Activated gamma-delta T cell treated with Interleukin-2 at 50 U/mL for 16 hours (primary cell): ENCODE measurements at regions not wholly inside any gene's neighbourhood (a gene's known extent, or its start where the extent isn't known, plus 50 kb on each side); places are given as distances from the start of the nearest gene placed in this dataset.
"Not testable (repeated sequence)": the region's sequence is repeated elsewhere in the genome, so short reads cannot be mapped to it uniquely, and the experiment has no call there.

Experiments
- DNase-seq: peaks from one replicate; pipeline ENCODE4 v3.0.0-alpha.2; 2020

DNA sequence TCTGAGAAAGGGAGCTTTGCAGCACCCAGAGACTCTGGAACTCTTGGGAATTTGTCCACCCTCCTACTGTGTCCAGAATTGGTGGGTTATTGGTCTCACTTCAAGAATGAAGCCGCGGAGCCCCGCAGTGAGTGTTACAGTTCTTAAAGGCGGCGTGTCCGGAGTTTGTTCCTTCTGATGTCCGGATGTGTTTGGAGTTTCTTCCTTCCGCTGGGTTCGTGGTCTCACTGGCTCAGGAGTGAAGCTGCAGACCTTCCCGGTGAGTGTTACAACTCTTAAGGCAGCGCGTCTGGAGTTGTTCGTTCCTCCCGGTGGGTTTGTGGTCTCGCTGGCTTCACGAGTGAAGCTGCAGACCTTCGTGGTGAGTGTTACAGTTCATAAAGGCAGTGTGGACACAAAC, 824.7 kb downstream of the LRRTM4 start:
- DNase-seq = not testable (repeated sequence)

DNA sequence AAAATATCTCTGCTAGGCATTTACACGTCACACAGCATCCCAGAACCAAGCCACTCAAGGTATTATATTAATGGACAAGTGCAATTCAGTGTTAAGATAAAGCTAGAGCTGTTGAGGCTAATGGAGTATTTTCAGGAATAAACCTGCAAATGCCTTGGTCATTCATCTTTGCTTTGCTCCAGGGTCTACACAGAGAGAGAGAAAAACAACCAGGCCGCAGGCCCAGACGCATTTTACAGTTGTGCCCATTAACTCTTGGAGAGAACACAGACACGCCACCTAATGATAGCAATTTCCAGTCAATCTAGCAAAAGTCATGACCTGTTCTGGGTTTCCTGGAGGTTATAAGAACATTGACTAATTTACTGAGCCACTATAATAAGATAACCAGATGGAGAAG, 829.3 kb downstream of the LRRTM4 start:
- no peak for DNase-seq

DNA sequence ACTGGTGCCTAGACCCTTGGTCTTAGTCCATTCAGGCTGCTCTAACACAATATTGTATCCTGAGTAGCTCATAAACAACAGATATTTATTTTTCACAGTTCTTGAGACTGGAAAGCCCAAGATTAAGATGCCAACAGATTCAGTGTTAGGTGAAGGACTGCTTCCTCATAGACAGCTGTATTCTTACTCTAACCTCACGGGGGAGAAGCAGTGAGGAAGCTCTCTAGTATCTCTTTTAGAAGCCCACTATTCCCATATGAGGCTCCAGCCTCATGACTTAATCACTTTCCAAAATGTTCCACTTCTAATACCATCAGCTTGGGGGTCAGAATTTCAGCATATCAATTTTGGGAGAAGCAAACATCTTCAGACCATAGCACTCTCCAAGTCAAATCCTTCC, 833.4 kb downstream of the LRRTM4 start:
- no peak for DNase-seq

DNA sequence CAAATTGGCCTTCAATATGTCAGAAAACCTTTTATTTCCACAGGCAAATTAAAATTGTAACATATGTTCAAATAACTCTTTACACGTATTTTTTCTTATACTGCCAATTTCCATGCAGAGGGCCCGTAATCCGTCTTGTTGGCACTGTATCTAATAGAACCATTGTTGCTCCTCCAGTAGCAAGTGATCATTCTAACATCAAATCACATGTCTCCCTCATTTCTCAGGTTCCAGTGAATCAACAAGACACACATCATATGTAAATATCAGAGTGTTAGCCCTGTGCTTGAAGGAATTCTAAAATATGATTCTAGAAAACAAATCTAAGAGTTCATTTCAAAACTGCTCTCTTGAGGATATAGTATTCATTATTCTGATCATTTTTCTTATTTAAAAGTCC, 834.3 kb downstream of the LRRTM4 start:
- no peak for DNase-seq

DNA sequence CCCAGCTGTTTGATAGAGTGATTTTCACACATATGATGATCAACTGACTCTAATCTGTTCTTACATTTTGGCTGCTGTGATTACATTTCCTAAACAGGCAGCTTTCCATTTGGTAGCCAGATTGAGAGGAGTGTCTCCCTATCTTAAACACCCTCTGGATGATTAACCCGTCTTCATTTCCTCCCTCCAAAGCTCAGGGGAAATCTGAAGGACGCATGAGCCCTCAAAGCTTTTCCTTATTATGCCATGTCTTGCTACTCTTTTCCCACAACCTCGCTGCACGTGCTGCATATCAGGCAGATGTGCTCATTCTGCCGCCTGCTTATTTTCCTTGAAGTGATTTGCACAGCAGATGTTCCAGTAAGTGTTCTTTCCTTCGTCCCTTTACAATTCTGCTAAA, 837.4 kb downstream of the LRRTM4 start:
- DNase-seq = no peak

DNA sequence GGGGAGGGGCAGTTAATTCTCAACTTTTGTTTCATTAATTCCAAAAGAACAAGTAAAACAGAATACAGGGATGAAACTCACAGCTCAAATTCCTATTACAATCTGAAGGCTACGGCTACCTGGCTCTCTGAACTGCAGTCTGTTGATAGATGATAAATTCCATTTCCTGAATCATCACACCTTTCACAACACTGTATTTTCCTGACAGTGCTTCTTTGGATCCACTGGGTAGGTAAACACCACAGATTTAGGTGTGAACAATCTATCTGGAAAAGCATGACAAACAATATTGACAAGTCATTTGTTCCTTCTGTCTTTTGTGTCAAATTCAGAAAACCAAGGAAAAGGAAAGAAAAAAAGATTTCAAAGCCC, 843.2 kb downstream of the LRRTM4 start:
- no peak for DNase-seq

DNA sequence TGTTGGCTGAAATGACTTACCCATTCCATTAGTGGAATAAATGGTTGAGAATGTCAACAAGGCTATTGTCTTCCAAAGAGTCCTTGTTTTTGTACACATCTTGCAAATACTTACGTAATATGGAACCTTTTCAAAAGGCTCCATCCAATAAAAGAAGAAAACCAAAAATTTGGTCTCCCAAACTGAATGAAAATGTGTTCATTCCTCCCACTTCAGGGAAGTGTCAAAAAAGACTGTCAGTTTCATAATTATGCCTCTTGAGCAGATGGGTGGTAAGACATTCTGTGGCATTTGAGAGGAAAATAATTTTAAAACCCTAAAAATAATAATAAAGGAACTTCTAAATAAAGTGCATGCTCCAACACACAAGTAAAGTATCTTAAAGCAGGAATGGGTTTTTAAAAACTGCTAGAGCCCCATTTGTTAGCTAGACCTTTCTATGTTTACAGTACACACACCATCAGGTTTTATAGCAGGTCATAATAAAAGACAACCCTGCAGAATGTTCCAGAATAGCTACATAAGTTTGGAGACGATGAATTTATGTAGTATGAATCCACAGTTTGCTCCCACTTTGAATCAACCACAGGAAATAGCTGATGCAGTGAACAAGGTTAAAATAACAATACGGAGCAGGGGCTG, 843.7 kb downstream of the LRRTM4 start:
- DNase-seq = no peak

DNA sequence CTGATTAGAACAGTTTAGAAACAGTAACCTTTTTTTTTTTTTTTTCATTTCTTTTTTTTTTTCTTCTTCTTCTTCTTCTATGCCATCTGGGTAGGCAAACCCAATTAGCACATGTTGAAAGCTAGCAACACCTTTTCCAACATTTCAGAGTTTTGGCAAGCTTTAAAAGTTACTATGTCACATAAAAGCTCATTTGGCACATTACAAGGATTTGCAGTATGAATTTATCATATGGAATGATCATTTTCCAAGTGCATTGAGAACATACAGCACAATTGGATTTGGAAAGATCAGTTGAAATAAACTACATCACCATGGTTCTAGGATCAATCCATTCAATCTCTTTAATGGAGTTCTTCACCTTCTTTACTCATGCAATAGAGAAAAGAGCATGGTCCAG, 847.0 kb downstream of the LRRTM4 start:
- no peak for DNase-seq

DNA sequence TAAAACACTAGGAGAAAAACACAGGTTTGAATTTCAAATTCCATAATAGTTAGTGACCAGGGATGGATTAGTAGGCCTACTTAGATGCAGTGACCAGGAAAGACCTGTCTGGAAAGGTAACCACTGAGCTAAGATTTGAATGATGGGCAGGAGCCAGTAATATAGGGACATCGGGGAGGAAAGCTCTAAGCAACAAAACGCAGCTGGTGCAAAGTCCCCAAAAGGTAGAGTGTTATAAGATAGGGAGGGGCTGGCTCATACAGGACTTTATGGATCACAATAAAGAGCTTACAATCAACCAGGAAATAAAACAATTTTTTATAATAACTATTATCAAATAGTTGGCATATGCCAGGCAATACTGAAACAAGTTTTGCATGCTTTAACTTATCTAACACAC, 849.4 kb downstream of the LRRTM4 start:
- no peak for DNase-seq

DNA sequence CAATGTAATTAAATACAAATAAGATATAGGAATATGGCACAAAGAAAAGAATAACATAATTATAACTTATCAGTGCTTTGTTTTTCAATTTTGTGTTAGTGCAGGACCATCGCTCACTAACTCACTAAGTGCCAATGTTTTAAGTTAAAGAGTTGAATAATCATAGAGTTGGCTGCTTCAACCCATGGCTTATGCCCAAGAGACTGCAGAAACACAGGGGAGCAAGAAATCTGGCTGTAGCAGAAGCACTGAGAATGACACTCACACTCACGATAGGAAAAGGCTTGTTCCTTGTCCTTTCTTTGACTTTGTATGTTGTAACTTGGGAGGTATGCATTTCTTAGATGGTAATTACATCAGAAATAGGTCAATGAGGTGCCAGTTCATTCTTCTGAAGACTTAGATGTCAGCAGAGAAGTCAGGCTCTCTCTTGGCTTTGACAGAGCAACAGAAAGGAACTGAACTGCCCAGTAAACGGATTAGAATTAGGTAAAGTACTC, 852.2 kb downstream of the LRRTM4 start:
- no peak for DNase-seq

DNA sequence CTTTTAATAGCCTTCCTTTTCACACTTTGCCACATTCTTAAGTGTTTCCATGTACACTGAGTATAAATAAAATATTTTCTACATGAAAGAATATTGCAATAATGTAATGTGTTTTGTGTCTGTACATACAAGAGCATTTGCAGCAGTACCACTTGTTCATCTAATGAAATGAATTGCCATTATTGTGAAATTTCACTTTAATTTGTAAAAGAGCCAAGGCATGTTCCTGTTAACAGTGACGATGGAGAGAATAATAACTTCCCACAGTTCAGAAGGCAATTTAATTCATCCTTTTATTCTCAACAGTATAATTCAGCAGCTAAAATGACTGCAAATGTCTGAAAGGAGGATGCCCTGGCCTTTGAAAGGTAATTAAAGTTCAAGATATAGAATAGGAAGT, 853.9 kb downstream of the LRRTM4 start:
- no peak for DNase-seq

DNA sequence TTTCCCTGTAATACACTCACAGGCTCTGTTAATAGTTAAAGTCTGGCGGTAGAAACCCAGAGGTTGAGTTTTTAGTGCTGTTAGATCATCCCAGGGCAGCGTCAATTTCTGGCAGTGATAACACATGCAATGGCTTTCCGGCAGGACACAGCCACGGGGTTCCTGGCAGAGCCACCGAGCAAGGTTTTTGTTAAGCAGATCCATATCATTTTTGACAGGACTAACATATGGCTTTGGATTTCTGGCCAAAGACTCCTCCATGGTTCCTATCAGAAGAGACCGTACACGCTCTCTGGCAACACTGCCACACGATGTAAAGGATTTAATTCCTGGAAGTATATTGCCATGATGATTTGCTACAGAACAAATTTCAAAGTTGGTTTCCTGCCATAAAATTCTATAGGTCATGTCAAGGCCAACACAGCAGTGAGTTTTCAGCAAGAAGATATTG, 854.3 kb downstream of the LRRTM4 start:
- no peak for DNase-seq

DNA sequence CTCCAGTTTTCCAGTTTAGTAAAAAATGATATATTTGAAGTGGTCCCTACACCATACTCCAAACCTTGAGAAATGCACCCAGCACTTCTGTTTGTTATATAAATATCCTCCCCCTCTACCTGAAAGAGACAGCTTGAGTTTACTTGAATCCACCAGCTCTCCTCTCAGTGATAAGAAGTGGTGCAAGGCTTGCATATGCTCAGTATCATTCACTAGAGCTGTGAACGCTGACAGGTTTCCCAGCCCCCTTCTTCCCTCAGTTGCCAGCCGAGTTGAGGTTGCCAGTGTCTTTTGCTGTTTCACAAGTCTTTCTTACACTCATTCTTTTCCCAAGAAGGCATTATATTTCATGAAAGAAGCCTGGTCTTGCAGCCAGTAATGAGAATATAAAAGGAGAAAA, 880.0 kb downstream of the LRRTM4 start:
- no peak for DNase-seq

DNA sequence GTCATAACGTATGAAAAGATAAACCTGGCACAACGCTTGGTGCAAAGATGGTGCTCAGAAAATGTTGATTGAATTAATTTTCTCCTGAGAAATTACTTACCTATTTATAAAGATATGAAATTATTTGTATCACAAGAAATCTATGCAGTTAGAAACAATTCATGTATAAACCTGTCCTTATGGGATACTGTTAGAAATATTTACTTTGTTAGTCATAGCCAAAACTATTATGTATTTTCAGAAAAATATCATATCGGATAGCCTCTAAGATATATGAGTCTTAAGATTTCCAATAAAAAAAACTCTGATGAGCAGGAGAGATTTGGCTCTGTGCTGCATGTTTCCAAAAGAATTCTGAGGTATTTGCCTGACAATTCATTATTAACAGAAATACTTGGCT, 880.7 kb downstream of the LRRTM4 start:
- DNase-seq = no peak

DNA sequence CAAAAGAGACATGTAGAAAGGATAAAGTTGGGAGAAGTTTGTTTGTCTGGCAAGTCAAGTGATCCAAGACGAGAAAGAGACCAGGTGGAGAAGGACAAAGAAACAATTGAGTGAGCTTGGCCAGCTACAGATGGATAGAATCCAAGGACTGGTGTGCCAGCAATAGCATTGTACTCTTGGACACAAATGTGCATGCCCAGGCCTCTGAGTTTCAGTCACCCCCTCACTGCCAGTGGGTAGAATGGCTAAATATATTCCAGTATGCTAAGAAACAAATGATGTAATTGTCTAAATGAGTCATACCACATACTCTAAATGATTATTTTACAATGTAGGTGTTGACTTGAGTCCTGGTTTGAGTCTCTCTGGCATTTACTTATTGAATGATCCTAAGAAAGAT, 881.3 kb downstream of the LRRTM4 start:
- no peak for DNase-seq

DNA sequence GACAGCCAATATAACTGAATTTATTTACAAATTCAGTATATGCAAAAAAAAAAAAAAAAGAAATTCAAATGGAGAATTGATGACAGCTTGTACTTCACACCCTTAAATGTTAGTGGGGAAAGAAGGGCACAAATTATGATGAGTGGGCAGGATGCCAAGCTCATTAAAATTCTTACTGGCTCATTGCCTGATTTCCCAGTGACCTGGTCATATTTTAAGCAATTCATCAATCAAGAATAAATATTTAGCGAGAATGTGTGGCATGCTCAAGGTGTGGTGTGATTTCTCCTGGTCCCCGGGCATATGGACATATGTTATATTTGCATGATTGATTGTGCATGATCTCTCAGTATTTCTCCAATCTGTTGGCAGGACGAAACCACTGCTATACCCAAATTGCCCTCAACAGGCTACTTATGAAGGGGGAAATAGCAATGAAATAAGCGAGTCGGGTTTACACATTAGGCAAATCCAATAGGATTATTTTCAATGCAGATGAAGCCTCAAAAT, 883.0 kb downstream of the LRRTM4 start:
- no peak for DNase-seq

DNA sequence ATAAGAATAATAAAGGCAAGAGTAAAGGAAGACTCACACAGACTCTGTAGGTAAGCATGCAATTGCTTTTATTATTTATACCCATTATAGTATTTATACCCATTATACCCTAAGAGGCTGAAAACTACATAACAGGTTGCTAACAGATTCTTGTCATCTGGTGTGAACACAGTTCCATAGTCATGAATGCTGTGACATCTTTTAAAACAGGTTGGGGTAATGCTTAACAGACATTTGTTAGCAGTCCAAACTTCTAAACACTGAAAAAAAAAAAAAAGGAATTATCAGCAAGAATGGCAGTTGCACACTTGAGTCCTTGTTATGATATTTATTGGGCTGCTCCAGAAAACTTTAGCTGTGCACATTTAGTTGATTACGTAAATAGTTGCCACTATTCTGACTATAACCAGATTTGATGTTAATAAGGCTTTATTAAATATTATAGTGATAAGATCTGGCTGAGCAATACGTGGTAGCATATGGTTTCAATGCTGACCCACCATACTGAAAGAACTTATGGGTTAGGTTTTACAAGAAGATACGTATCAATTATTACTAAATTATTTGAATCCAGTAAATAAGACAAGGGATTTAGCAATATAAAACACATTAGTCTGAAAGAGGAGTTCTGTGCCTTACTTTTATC, 888.8 kb downstream of the LRRTM4 start:
- DNase-seq = no peak

DNA sequence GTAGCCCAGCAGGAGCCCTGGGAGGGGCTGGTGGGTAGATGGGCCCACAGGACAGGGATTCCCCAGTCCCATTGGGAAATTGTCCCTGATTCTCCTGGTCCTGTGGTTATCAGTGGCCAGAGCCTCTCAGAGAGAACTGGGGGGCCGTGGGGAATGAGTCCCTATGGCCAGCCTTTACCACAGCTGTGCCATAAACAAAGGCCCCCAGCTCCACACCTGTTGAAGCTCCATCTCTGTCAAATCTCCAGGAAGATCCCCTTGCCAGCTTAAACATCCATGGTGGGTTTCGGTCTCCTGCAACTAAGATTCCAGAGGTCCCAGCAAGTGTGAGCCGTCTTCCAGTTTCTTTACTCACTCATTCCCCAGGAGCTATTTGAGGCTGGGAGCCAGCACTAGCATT, 897.1 kb downstream of the LRRTM4 start:
- no peak for DNase-seq

DNA sequence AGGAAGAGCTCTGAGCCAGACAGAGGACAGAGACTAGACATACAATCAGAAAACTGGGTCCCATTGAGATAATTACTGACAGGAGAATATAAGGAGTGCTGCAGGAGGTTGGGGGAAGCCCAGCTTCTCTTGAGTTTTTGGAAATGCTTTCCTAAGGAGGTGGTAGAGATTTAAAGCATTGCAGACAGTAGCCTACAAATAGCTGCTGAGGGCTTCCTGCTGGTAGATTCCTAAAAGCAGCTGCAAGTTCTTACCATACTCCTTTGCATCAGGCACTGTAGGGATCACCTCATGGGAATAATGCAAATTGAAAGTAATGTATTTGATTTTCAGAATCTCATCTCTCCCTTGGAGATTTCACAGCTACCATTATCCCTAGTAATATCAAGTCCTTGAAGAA, 902.6 kb upstream of the GCFC2 start:
- no peak for DNase-seq

DNA sequence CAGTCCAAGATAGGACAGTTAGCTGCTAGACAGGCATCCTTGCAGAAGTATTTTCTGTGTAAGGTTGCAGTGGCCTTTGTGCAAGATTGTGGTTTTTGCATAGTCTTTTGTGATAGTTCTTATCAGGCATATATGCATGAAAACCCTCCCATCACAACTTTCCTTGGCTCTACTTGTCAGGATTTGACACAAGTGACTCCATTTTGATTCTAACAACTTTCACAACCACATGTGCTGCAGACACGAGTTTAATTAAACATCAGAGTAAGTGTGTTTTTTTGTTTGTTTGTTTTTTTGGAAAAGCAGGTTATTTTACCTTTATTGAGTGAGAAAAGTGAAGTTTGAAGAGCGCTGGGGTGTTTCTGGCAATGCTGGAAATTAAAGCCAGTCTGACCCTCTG, 902.0 kb upstream of the GCFC2 start:
- no peak for DNase-seq

DNA sequence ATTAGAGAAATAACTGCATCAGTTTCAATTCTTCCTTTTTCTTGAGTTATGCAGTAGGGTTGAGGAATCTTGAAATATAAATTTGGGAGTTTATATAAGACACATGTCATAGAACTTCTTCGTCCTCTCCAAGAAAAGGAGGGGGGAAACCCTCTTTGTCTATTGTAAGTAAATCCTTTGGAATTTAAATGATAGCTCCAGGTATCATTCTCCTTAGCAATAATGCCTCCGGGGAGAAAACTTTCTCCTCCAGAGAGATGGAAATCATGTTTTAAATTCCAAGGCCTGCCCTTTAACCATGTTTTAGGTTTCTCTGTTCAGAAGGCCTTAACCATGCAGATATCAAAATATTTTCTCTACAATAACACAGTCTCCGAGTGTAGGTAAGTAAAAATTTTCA, 899.7 kb upstream of the GCFC2 start:
- no peak for DNase-seq

DNA sequence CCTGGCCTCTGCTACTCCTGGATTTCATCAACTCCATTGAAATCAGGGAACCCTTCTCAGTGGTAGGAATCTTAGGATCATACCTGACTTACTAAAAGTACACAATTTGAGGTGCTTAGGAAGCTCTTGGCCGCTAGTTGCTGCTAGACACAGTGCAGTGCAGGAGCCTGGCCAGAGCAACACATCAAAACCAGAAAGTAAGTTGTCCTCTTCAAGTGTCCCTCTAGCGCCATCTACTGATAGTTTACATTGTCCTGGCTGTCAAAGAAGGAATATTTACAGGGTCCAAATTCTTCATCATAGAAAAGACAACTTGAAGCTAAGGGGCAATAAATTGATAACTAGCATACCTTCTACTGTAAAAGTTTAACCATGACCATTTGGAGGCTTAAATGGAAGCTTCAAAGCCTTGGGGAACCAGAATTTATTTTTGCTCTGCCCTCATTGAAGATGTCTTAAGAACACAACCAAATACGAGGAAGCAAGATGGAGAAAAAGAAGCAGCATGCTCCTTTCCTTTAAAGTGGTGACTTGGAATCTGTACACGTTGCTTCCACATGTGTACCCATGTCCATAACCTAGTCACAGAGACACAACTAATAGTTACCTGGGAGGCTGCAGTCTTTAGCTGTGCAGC, 889.1 kb upstream of the GCFC2 start:
- DNase-seq = no peak

DNA sequence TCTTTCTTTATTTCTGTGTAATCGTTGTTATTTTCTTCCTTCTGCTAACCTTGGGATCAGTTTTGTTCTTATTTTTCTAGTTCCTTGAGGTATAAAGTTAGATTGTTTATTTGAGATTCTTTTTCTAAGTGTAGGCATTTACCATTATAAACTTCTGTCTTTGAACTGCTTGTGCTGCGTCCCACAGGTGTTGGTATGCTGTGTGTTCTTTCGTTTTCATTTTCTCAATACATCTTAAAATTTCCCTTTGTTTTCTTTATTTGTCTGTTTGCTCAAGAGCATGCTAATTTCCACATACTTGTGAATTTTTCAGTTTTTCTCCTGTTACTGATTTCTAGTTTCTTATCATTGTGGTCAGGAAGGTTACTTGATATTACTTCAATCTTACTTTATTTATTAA, 873.8 kb upstream of the GCFC2 start:
- DNase-seq = no peak

DNA sequence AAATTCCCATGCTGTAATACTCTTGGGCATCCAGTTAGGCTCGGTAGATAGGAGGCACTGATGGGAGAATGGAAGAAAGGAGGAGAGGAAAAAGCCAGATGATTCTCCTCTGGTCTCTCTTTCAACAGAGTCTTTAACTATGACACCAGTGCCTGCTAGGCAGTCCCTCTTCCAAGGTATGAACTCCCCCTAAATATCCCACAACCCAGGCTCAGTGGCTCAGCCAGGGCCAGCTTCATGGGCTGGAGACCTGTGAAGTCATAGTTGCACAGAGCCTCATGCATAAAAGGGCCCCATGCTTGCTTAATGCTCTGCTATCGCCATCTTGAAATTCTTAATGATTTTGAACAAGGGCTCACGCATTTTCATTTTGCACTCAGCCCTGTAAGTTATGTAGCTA, 869.2 kb upstream of the GCFC2 start:
- no peak for DNase-seq
